Sciatic nerve (tissue), 2 donors: ENCODE measurements at regions not wholly inside any gene's neighbourhood (a gene's known extent, or its start where the extent isn't known, plus 50 kb on each side); places are given as distances from the start of the nearest gene placed in this dataset.
"Not testable (repeated sequence)": the region's sequence is repeated elsewhere in the genome, so short reads cannot be mapped to it uniquely, and the experiment has no call there.

Experiments used
- ATAC-seq: fragments of 200-7000 bp; cut with Tn5 transposase; one replicate; pipeline ENCODE4 v1.9.1; 2020; ENCODE audit warnings: mild to moderate bottlenecking, moderate library complexity
- DNase-seq: peaks from one replicate; pipeline ENCODE4 v3.0.0-alpha.2; 2020; ENCODE audit warnings: low spot score
- intact Hi-C: fragments of 100-400 bp; cut with DNase I; formaldehyde crosslinking; loops from one replicate; pipeline ENCODE4 v1.14.2; 2022
- donor health status: DM: no; HTN: no; CAD: no.
- donor health status: DM: no; HTN: no; CAD: no.

- ATAC-seq (no peak), DNase-seq (no peak)
- intact Hi-C loops, result no loop called here
Measured at GRCh38 chr3:193095366-193095765, 145.7 kb upstream of the PLAAT1 start.

GRCh38 chr3:193096076-193096475, 144.9 kb upstream of the PLAAT1 start:
- ATAC-seq (no peak), DNase-seq (no peak)
- intact Hi-C loops, result no loop called here

GRCh38 chr3:193114431-193115340, 126.3 kb upstream of the PLAAT1 start:
- intact Hi-C loops, result no loop called here
- no peak for DNase-seq
- no peak for ATAC-seq

- ATAC-seq (no peak), DNase-seq (no peak)
- intact Hi-C loops, result no loop called here
Measured at GRCh38 chr3:193116871-193117270, 124.2 kb upstream of the PLAAT1 start.

GRCh38 chr3:193118907-193119306, 122.1 kb upstream of the PLAAT1 start:
- DNase-seq (no peak), ATAC-seq (no peak)
- intact Hi-C loops, result no loop called here

GRCh38 chr3:193119926-193120325, 121.1 kb upstream of the PLAAT1 start:
- ATAC-seq (peak; percentile 45), DNase-seq (no peak)
- intact Hi-C loops, result no loop called here

- ATAC-seq (no peak), DNase-seq (no peak)
- intact Hi-C loops, result no loop called here
Measured at GRCh38 chr3:193124861-193125260, 116.2 kb upstream of the PLAAT1 start.

GRCh38 chr3:193129607-193130006, 111.4 kb upstream of the PLAAT1 start:
- ATAC-seq (no peak), DNase-seq (no peak)
- intact Hi-C loops, result no loop called here

- intact Hi-C loops, result no loop called here
- ATAC-seq (no peak), DNase-seq (no peak)
Measured at GRCh38 chr3:193130576-193130975, 110.4 kb upstream of the PLAAT1 start.

- intact Hi-C loops, result no loop called here
- ATAC-seq (peak; percentile 75), DNase-seq (no peak)
Measured at GRCh38 chr3:193132241-193132640, 108.8 kb upstream of the PLAAT1 start.

GRCh38 chr3:193132964-193133363, 108.1 kb upstream of the PLAAT1 start:
- ATAC-seq (peak; percentile 58), DNase-seq (no peak)
- intact Hi-C loops, result no loop called here

- intact Hi-C loops, result no loop called here
- ATAC-seq (no peak), DNase-seq (no peak)
Measured at GRCh38 chr3:193134856-193135255, 106.2 kb upstream of the PLAAT1 start.

- intact Hi-C loops, result no loop called here
- DNase-seq, result no peak
- ATAC-seq, result no peak
Measured at GRCh38 chr3:193140381-193140780, 100.6 kb upstream of the PLAAT1 start.

- ATAC-seq (no peak), DNase-seq (no peak)
- intact Hi-C loops, result no loop called here
Measured at GRCh38 chr3:193145248-193145647, 95.8 kb upstream of the PLAAT1 start.

- ATAC-seq, result no peak
- intact Hi-C loops, result no loop called here
- DNase-seq, result no peak
Measured at GRCh38 chr3:193148688-193149473, 92.1 kb upstream of the PLAAT1 start.

GRCh38 chr3:193149998-193150397, 91.0 kb upstream of the PLAAT1 start:
- DNase-seq, result no peak
- no peak for ATAC-seq
- intact Hi-C loops, result no loop called here

GRCh38 chr3:193155044-193155781, 85.8 kb upstream of the PLAAT1 start:
- not testable (repeated sequence) for ATAC-seq

GRCh38 chr3:193157051-193157450, 84.0 kb upstream of the PLAAT1 start:
- no peak for DNase-seq
- ATAC-seq, result no peak
- intact Hi-C loops, result no loop called here

More at GRCh38 chr3:193155044-193155781, 85.8 kb upstream of the PLAAT1 start:
- DNase-seq, intact Hi-C loops: not testable (repeated sequence)

GRCh38 chr3:193165431-193166120, 75.4 kb upstream of the PLAAT1 start:
- intact Hi-C loops, result no loop called here
- ATAC-seq, result no peak
- no peak for DNase-seq
